Activated CD4-positive, alpha-beta T cell treated with anti-CD3 and anti-CD28 coated beads for 36 hours (primary cell): ENCODE measurements at regions not wholly inside any gene's neighbourhood (a gene's known extent, or its start where the extent isn't known, plus 50 kb on each side); places are given as distances from the start of the nearest gene placed in this dataset.
"Not testable (repeated sequence)": the region's sequence is repeated elsewhere in the genome, so short reads cannot be mapped to it uniquely, and the experiment has no call there.

Source experiments
- ATAC-seq: fragments of 200-7000 bp; cut with Tn5 transposase; one replicate; pipeline ENCODE4 v1.10.0; 2021; ENCODE audit warnings: mild to moderate bottlenecking, moderate library complexity
- CTCF ChIA-PET: fragments of 350-600 bp; sonication (Branson Sonifier 250); formaldehyde crosslinking; loops from one replicate; lab custom pipeline; 2021; ENCODE audit warnings: antibody characterized with exemption; lab: Charles Lee
- POLR2A ChIA-PET: fragments of 350-600 bp; sonication (Branson Sonifier 250); formaldehyde crosslinking; loops from one replicate; lab custom pipeline; 2021; ENCODE audit warnings: antibody characterized with exemption, inconsistent platforms; lab: Charles Lee
- DNase-seq: peaks from one replicate; pipeline ENCODE4 v3.0.0-alpha.2; 2020
- H3K27ac Mint-ChIP-seq: one replicate; pipeline ENCODE4 v1.8.0; 2021; ENCODE audit warnings: mixed read lengths
- H3K27me3 Mint-ChIP-seq: one replicate; pipeline ENCODE4 v1.8.0; 2021; ENCODE audit warnings: mixed read lengths
- H3K36me3 Mint-ChIP-seq: one replicate; pipeline ENCODE4 v1.8.0; 2021; ENCODE audit warnings: low read depth, mixed read lengths
- H3K4me1 Mint-ChIP-seq: one replicate; pipeline ENCODE4 v1.8.0; 2021; ENCODE audit warnings: mixed read lengths
- H3K4me3 Mint-ChIP-seq: one replicate; pipeline ENCODE4 v1.8.0; 2021; ENCODE audit warnings: mild to moderate bottlenecking, moderate library complexity, mixed read lengths
- H3K9me3 Mint-ChIP-seq: one replicate; pipeline ENCODE4 v1.8.0; 2021; ENCODE audit warnings: low read depth, mixed read lengths
- intact Hi-C, 2 experiments: fragments of 100-400 bp; cut with DNase I in 1 of 2; cut with micrococcal nuclease in 1 of 2; formaldehyde crosslinking; loops; one replicate each; pipeline versions ENCODE4 v1.14.2 to v1.15.1; 2022 to 2024; cut with DNase I, micrococcal nuclease

- intact Hi-C loops: loop anchor here in 1 of 2 experiments (10.0 kb wide), 1 partner anchor 1299 kb away; the partner anchor contains the start of gene NCKAP5
- H3K4me1 Mint-ChIP-seq, DNase-seq, ATAC-seq, H3K4me3 Mint-ChIP-seq, H3K27ac Mint-ChIP-seq, H3K36me3 Mint-ChIP-seq, H3K27me3 Mint-ChIP-seq, POLR2A ChIA-PET, H3K9me3 Mint-ChIP-seq, CTCF ChIA-PET: not testable (repeated sequence)
Observed at GRCh38 chr2:132265595-132265994, 103.8 kb upstream of the ANKRD30BL start.

GRCh38 chr2:132267105-132267497 is 105.3 kb upstream of the ANKRD30BL start:
- ATAC-seq (no peak), DNase-seq (no peak)
- Mint-ChIP-seq H3K27ac (no peak overlapping the region), H3K9me3 (no peaks in the 10 kb centered on the region), H3K36me3 (no peaks in the 10 kb centered on the region), H3K27me3 (no peaks in the 10 kb centered on the region), H3K4me1 (no peaks in the 10 kb centered on the region), H3K4me3 (no peak overlapping the region)
- POLR2A ChIA-PET: no interaction called here
- intact Hi-C loops: loop anchor here in 1 of 2 experiments (10.0 kb wide), 1 partner anchor 1298 kb away; the partner anchor contains the start of gene NCKAP5
- CTCF ChIA-PET: no interaction called here

- H3K27me3 Mint-ChIP-seq, CTCF ChIA-PET, H3K27ac Mint-ChIP-seq, DNase-seq, H3K36me3 Mint-ChIP-seq, ATAC-seq, H3K9me3 Mint-ChIP-seq, POLR2A ChIA-PET, H3K4me3 Mint-ChIP-seq, H3K4me1 Mint-ChIP-seq: not testable (repeated sequence)
- intact Hi-C loops: loop anchor here in 1 of 2 experiments (1.0 to 10.0 kb wide), 4 partner anchors 279 to 1577 kb away; partner anchors contain the start of gene NCKAP5
Observed at GRCh38 chr2:132267498-132268283, 105.9 kb upstream of the ANKRD30BL start.

- CTCF ChIA-PET, H3K36me3 Mint-ChIP-seq, H3K9me3 Mint-ChIP-seq, H3K27ac Mint-ChIP-seq, H3K4me1 Mint-ChIP-seq, H3K27me3 Mint-ChIP-seq, H3K4me3 Mint-ChIP-seq, POLR2A ChIA-PET: not testable (repeated sequence)
- DNase-seq (peak; percentile 75), ATAC-seq (peak; percentile 71)
- intact Hi-C loops: loop anchor here in 1 of 2 experiments (1.0 to 10.0 kb wide), 4 partner anchors 278 to 1576 kb away; partner anchors contain the start of gene NCKAP5
Observed at GRCh38 chr2:132268284-132268976, 106.7 kb upstream of the ANKRD30BL start.

- no peak for ATAC-seq
- CTCF ChIA-PET: no interaction called here
- no peak for DNase-seq
- intact Hi-C loops: loop anchor here in 1 of 2 experiments (1.0 to 10.0 kb wide), 4 partner anchors 278 to 1576 kb away; partner anchors contain the start of gene NCKAP5
- Mint-ChIP-seq H3K4me1 (no peaks in the 10 kb centered on the region), H3K27ac (no peak overlapping the region), H3K27me3 (no peaks in the 10 kb centered on the region), H3K36me3 (no peaks in the 10 kb centered on the region), H3K4me3 (no peak overlapping the region), H3K9me3 (no peaks in the 10 kb centered on the region)
- POLR2A ChIA-PET: no interaction called here
Observed at GRCh38 chr2:132268977-132269523, 107.3 kb upstream of the ANKRD30BL start.

GRCh38 chr2:132270255-132270654 is 108.5 kb upstream of the ANKRD30BL start:
- Mint-ChIP-seq H3K4me3 (no peak overlapping the region), H3K27me3 (no peaks in the 10 kb centered on the region), H3K36me3 (no peaks in the 10 kb centered on the region), H3K9me3 (no peaks in the 10 kb centered on the region), H3K4me1 (no peaks in the 10 kb centered on the region), H3K27ac (no peak overlapping the region)
- no peak for ATAC-seq
- DNase-seq: no peak
- intact Hi-C loops: no loop called here
- ChIA-PET POLR2A (no interaction called here), CTCF (no interaction called here)

GRCh38 chr2:132270981-132271546 is 109.3 kb upstream of the ANKRD30BL start:
- no peak overlapping the region for H3K4me3 Mint-ChIP-seq
- H3K36me3 Mint-ChIP-seq: no peaks in the 10 kb centered on the region
- ATAC-seq (no peak), DNase-seq (no peak)
- H3K9me3 Mint-ChIP-seq: no peaks in the 10 kb centered on the region
- CTCF ChIA-PET: no interaction called here
- intact Hi-C loops: no loop called here
- H3K27ac Mint-ChIP-seq: no peak overlapping the region
- no peaks in the 10 kb centered on the region for H3K27me3 Mint-ChIP-seq
- no peaks in the 10 kb centered on the region for H3K4me1 Mint-ChIP-seq
- POLR2A ChIA-PET: no interaction called here

- H3K27me3 Mint-ChIP-seq, H3K27ac Mint-ChIP-seq, CTCF ChIA-PET, H3K4me3 Mint-ChIP-seq, POLR2A ChIA-PET, intact Hi-C loops, H3K4me1 Mint-ChIP-seq, ATAC-seq, H3K36me3 Mint-ChIP-seq, H3K9me3 Mint-ChIP-seq, DNase-seq: not testable (repeated sequence)
Observed at GRCh38 chr2:132271794-132272193, 110.0 kb upstream of the ANKRD30BL start.

- ChIA-PET CTCF (interaction anchor here (0.6 kb wide), 1 partner anchor 680 kb away, joined by 3 read pairs; no protein-coding TSS in a partner anchor), POLR2A (no interaction called here)
- no peak for DNase-seq
- no peaks in the 10 kb centered on the region for H3K36me3 Mint-ChIP-seq
- no peak overlapping the region for H3K4me3 Mint-ChIP-seq
- H3K27ac Mint-ChIP-seq: no peak overlapping the region
- intact Hi-C loops: no loop called here
- peaks cover 8% of the 10 kb centered on the region for H3K9me3 Mint-ChIP-seq
- H3K4me1 Mint-ChIP-seq: no peaks in the 10 kb centered on the region
- no peaks in the 10 kb centered on the region for H3K27me3 Mint-ChIP-seq
- ATAC-seq: no peak
Observed at GRCh38 chr2:132272713-132273112, 111.0 kb upstream of the ANKRD30BL start.

GRCh38 chr2:132273585-132273984 is 111.8 kb upstream of the ANKRD30BL start:
- H3K4me3 Mint-ChIP-seq, H3K27me3 Mint-ChIP-seq, ATAC-seq, H3K36me3 Mint-ChIP-seq, POLR2A ChIA-PET, H3K27ac Mint-ChIP-seq, intact Hi-C loops, CTCF ChIA-PET, DNase-seq, H3K4me1 Mint-ChIP-seq: not testable (repeated sequence)
- H3K9me3 Mint-ChIP-seq: peaks cover 12% of the 10 kb centered on the region

GRCh38 chr2:132274000-132274399 is 112.2 kb upstream of the ANKRD30BL start:
- no peaks in the 10 kb centered on the region for H3K4me1 Mint-ChIP-seq
- H3K36me3 Mint-ChIP-seq: no peaks in the 10 kb centered on the region
- ChIA-PET POLR2A (no interaction called here), CTCF (no interaction called here)
- H3K27me3 Mint-ChIP-seq: no peaks in the 10 kb centered on the region
- intact Hi-C loops: no loop called here
- no peak overlapping the region for H3K27ac Mint-ChIP-seq
- ATAC-seq (no peak), DNase-seq (no peak)
- peaks cover 12% of the 10 kb centered on the region for H3K9me3 Mint-ChIP-seq
- no peak overlapping the region for H3K4me3 Mint-ChIP-seq
